ENCODE measurements at regions not wholly inside any gene's neighbourhood (a gene's known extent, or its start where the extent isn't known, plus 50 kb on each side); places are given as distances from the start of the nearest gene placed in this dataset.

DNA sequence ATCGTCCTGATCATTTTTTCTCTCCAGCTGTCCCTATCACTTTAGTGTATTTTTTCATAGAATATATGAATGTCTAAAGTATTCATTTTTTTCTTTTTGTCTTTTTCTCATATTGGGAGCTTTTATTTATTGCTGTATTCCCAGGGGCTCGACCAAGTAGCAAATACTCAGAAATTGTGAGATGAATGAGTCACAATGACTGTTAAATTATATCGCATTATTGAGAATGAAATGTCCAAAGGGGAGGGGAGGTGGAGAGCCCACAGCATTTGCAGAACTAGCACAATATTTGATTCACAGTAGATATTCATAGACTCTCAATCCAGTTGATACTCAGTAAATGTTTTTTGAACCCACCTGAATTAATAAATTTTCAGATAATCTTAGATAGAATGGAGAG, 543.6 kb upstream of the FAM241A start:
- ChIA-PET CTCF (no interaction called here), POLR2A (no interaction called here)
- peaks cover 0 to 14% (median 3%) of the 10 kb centered on the region in 5 donors for H3K9me3 Mint-ChIP-seq
- H3K27ac ChIP-seq (ENCODE audit: low read depth, low read length) = no peak overlapping the region
- no peaks in the 10 kb centered on the region for H3K36me3 ChIP-seq (ENCODE audit: insufficient read depth, low read length)
- no peaks in the 10 kb centered on the region for H3K36me3 Mint-ChIP-seq
- no peak for DNase-seq
- no peak overlapping the region for H3K4me3 Mint-ChIP-seq
- H3K27me3 Mint-ChIP-seq = peaks cover 0 to 2% of the 10 kb centered on the region in 2 donors
- no peaks in the 10 kb centered on the region for H3K4me1 Mint-ChIP-seq
- H3K27me3 ChIP-seq (ENCODE audit: insufficient read depth, low read length, poor library complexity, severe bottlenecking) = no peaks in the 10 kb centered on the region
- no peaks in the 10 kb centered on the region for H3K4me1 ChIP-seq (ENCODE audit: insufficient read depth, low read length)
- no peak overlapping the region for H3K27ac Mint-ChIP-seq
- H3K9me3 ChIP-seq (ENCODE audit: low read length) = no peaks in the 10 kb centered on the region
- no peak overlapping the region for H3K4me3 ChIP-seq (ENCODE audit: low read length)

DNA sequence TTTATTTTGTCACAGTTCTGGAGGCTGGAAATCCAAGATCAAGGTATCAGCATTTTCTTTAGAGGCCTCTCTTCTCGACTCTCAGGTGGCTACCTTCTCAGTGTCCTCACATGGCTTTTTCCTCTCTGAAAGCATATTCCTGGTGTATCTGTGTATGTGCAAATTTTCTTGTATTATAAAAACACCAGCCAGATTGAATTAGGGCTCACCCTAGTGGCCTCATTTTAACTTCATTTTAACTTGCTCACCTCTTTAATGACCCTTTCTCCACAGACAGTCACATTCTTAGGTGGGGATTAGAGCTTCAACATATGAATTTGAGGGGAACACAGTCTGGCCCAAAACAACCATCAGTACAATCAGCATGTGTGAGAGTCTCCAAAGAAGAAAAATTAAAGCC, 542.4 kb upstream of the FAM241A start:
- Histone ChIP-seq H3K4me3 (ENCODE audit: low read length) (no peak overlapping the region), H3K9me3 (ENCODE audit: low read length) (no peaks in the 10 kb centered on the region), H3K27me3 (ENCODE audit: insufficient read depth, low read length, poor library complexity, severe bottlenecking) (no peaks in the 10 kb centered on the region), H3K4me1 (ENCODE audit: insufficient read depth, low read length) (no peaks in the 10 kb centered on the region), H3K27ac (ENCODE audit: low read depth, low read length) (no peak overlapping the region), H3K36me3 (ENCODE audit: insufficient read depth, low read length) (no peaks in the 10 kb centered on the region)
- peaks cover 0 to 15% (median 3%) of the 10 kb centered on the region in 5 donors for H3K9me3 Mint-ChIP-seq
- H3K36me3 Mint-ChIP-seq = no peaks in the 10 kb centered on the region
- no peak overlapping the region for H3K4me3 Mint-ChIP-seq
- no peak overlapping the region for H3K27ac Mint-ChIP-seq
- POLR2A ChIA-PET = no interaction called here
- CTCF ChIA-PET = no interaction called here
- no peak for DNase-seq
- H3K4me1 Mint-ChIP-seq = no peaks in the 10 kb centered on the region
- no peaks in the 10 kb centered on the region for H3K27me3 Mint-ChIP-seq

DNA sequence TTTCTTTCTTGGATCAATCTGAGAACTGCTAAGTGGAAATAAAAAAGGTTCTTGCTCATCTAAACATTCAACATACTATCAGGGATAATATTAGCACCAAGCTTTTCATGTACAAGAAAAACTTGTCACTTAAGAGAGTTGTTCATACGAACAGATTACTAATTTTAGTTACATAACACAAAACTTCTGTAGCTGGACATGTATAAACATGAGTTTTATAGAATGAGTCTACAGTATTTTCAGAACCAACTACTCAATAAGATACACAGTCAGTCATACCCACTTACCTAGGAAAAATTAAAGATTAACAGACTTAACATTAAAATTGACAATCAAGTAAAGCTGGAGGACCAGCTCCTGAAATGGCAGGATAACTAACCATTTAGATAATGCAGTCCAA, 540.1 kb upstream of the FAM241A start:
- H3K4me1 ChIP-seq (ENCODE audit: insufficient read depth, low read length) = no peaks in the 10 kb centered on the region
- no peak overlapping the region for H3K4me3 ChIP-seq (ENCODE audit: low read length)
- H3K27me3 ChIP-seq (ENCODE audit: insufficient read depth, low read length, poor library complexity, severe bottlenecking) = no peaks in the 10 kb centered on the region
- Mint-ChIP-seq H3K9me3 (peaks cover 0 to 15% (median 3%) of the 10 kb centered on the region in 5 donors), H3K4me1 (no peaks in the 10 kb centered on the region), H3K27ac (no peak overlapping the region), H3K27me3 (no peaks in the 10 kb centered on the region), H3K4me3 (no peak overlapping the region), H3K36me3 (no peaks in the 10 kb centered on the region)
- ChIA-PET POLR2A (no interaction called here), CTCF (no interaction called here)
- no peak for DNase-seq
- no peaks in the 10 kb centered on the region for H3K36me3 ChIP-seq (ENCODE audit: insufficient read depth, low read length)
- H3K9me3 ChIP-seq (ENCODE audit: low read length) = no peaks in the 10 kb centered on the region
- no peak overlapping the region for H3K27ac ChIP-seq (ENCODE audit: low read depth, low read length)

DNA sequence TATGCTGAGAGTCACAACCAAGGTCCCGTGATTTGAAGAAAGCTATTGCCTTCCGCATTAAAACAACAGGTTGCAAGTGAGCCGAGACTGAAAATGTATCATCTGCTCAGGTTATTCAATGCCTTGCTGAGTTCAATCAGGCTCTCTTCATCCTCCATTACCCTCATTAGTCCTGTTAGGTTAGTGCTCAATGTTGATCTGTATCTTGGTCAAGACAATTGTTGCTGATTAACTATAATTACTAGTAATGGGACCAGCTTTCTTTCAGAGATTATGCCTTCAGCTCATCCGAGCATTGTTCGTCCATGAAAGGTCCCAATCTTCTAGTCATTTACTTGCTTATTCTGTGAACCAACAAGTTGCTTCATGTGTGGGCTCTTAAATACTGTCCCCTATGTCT, 534.6 kb upstream of the FAM241A start:
- H3K27me3 ChIP-seq (ENCODE audit: insufficient read depth, low read length, poor library complexity, severe bottlenecking) = no peaks in the 10 kb centered on the region
- no peak overlapping the region for H3K4me3 ChIP-seq (ENCODE audit: low read length)
- no peak for DNase-seq
- H3K27me3 Mint-ChIP-seq = no peaks in the 10 kb centered on the region
- H3K27ac Mint-ChIP-seq = no peak overlapping the region
- no peaks in the 10 kb centered on the region for H3K4me1 Mint-ChIP-seq
- no peaks in the 10 kb centered on the region for H3K36me3 ChIP-seq (ENCODE audit: insufficient read depth, low read length)
- no peaks in the 10 kb centered on the region for H3K9me3 ChIP-seq (ENCODE audit: low read length)
- ChIA-PET CTCF (no interaction called here), POLR2A (no interaction called here)
- peaks cover 0 to 10% (median 0%) of the 10 kb centered on the region in 5 donors for H3K9me3 Mint-ChIP-seq
- no peak overlapping the region for H3K4me3 Mint-ChIP-seq
- no peak overlapping the region for H3K27ac ChIP-seq (ENCODE audit: low read depth, low read length)
- H3K4me1 ChIP-seq (ENCODE audit: insufficient read depth, low read length) = no peaks in the 10 kb centered on the region
- H3K36me3 Mint-ChIP-seq = no peaks in the 10 kb centered on the region

DNA sequence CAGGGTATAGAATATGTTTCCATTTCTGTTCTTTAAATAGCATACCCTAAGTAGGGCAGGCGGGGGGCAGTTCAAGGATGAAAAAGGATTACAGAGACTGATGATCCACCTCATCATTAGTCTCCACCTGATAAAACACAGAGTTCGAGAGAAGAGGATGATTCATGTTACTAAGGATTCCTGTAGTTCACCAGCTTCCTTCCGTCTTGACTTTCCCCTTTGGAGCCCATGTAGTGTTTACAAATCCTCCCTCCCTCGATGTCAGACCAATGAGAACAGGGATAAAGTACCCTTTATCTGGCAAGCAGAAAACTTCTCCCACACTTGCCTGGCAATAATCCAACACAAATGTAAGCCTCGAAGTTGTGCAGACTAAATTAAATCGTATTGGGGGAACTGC, 526.3 kb upstream of the FAM241A start:
- Mint-ChIP-seq H3K27me3 (peaks cover 0 to 4% of the 10 kb centered on the region in 2 donors), H3K27ac (no peak overlapping the region), H3K4me3 (no peak overlapping the region), H3K36me3 (no peaks in the 10 kb centered on the region), H3K4me1 (no peaks in the 10 kb centered on the region), H3K9me3 (peaks cover 0 to 5% (median 2%) of the 10 kb centered on the region in 5 donors)
- Histone ChIP-seq H3K4me3 (ENCODE audit: low read length) (no peak overlapping the region), H3K4me1 (ENCODE audit: insufficient read depth, low read length) (no peaks in the 10 kb centered on the region), H3K36me3 (ENCODE audit: insufficient read depth, low read length) (no peaks in the 10 kb centered on the region), H3K27me3 (ENCODE audit: insufficient read depth, low read length, poor library complexity, severe bottlenecking) (no peaks in the 10 kb centered on the region), H3K27ac (ENCODE audit: low read depth, low read length) (no peak overlapping the region), H3K9me3 (ENCODE audit: low read length) (no peaks in the 10 kb centered on the region)
- ChIA-PET CTCF (no interaction called here), POLR2A (no interaction called here)
- DNase-seq = no peak

DNA sequence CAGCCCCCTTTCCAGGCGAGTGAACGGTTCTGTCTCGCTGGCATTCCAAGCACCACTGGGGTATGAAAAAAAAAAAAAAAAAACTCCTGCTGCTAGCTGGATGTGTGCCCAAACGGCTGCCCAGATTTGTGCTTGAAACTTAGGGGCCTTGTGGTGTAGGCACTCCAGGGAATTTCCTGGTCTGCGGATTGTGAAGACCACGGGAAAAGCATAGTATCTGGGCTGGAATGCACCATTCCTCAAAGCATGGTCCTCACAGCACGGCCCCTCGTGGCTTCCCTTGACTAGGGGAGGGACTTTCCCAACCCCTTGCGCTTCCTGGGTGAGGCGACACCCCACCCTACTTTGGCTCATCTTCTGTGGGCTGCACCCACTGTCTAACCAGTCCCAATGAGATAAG, 516.8 kb upstream of the FAM241A start:
- ChIA-PET POLR2A (no interaction called here), CTCF (no interaction called here)
- Mint-ChIP-seq H3K4me3 (no peak overlapping the region), H3K27ac (no peak overlapping the region), H3K9me3 (peaks cover 0 to 10% (median 5%) of the 10 kb centered on the region in 5 donors), H3K4me1 (no peaks in the 10 kb centered on the region), H3K27me3 (peaks cover 0 to 2% of the 10 kb centered on the region in 2 donors), H3K36me3 (no peaks in the 10 kb centered on the region)
- no peak for DNase-seq
- H3K4me1 ChIP-seq (ENCODE audit: insufficient read depth, low read length) = no peaks in the 10 kb centered on the region
- H3K27ac ChIP-seq (ENCODE audit: low read depth, low read length) = no peak overlapping the region
- H3K4me3 ChIP-seq (ENCODE audit: low read length) = no peak overlapping the region
- H3K27me3 ChIP-seq (ENCODE audit: insufficient read depth, low read length, poor library complexity, severe bottlenecking) = no peaks in the 10 kb centered on the region
- H3K36me3 ChIP-seq (ENCODE audit: insufficient read depth, low read length) = no peaks in the 10 kb centered on the region
- H3K9me3 ChIP-seq (ENCODE audit: low read length) = no peaks in the 10 kb centered on the region

DNA sequence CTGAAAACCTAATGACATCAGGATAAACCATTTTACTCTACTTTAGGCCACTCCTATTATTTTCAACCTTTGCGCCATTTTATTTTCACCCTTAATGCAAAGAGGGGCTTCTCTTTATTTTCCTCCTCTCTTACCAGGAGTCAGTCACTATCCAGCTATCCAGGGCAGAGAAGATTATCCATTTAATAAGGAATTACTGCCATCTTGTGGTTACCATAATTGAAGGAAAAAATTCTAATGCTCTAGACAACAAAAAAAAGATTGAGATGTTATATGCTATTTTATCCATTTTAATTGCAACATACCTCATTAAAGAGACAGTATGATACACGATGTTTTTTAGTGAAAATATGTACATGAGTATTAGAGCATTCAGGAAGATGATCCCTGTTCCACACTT, 514.5 kb upstream of the FAM241A start:
- Histone ChIP-seq H3K9me3 (ENCODE audit: low read length) (no peaks in the 10 kb centered on the region), H3K27ac (ENCODE audit: low read depth, low read length) (no peak overlapping the region), H3K27me3 (ENCODE audit: insufficient read depth, low read length, poor library complexity, severe bottlenecking) (no peaks in the 10 kb centered on the region), H3K36me3 (ENCODE audit: insufficient read depth, low read length) (no peaks in the 10 kb centered on the region), H3K4me3 (ENCODE audit: low read length) (no peak overlapping the region), H3K4me1 (ENCODE audit: insufficient read depth, low read length) (no peaks in the 10 kb centered on the region)
- Mint-ChIP-seq H3K4me3 (no peak overlapping the region), H3K4me1 (no peaks in the 10 kb centered on the region), H3K27me3 (peaks cover 0 to 2% of the 10 kb centered on the region in 2 donors), H3K36me3 (no peaks in the 10 kb centered on the region), H3K27ac (no peak overlapping the region), H3K9me3 (peaks cover 0 to 7% (median 5%) of the 10 kb centered on the region in 5 donors)
- DNase-seq = no peak
- ChIA-PET CTCF (no interaction called here), POLR2A (no interaction called here)

DNA sequence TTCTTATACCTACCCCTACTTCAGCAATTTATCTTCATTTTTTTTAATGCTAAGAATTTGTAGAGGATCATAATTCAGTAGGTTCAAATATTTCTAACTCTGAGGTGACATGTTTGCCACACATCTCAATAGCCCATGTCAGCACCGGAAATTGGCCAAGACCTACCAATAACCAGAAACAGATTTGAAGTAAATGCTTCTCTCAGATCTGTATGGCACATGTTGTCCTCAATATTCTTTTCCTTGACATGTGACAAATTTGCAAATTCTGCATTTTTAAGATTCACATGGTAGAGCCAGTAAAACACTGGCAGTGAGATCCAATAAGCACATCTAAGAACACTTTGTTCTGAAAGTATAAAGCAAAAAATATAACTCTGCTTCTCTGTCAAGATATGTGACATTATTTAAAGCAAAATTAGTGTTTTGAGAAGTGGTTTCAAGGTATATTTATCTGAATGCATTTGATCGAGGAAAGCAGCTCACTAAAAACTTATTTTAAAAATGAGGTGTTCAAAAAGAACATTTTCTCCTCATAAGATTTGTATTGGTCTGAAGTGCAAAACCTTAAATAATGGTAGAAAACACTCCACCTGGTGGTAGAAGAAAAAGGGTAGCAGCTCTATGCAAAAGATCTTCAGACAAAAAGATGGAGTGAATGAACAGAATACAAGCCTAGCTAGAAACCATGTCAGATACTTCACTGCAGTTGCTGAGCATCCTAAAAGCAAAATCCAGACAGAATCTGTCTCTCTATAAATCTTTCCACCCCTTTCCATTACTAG, 513.8 kb upstream of the FAM241A start:
- Mint-ChIP-seq H3K9me3 (peaks cover 0 to 5% (median 2%) of the 10 kb centered on the region in 5 donors), H3K27me3 (peaks cover 0 to 2% of the 10 kb centered on the region in 2 donors), H3K27ac (no peak overlapping the region), H3K4me3 (no peak overlapping the region), H3K4me1 (no peaks in the 10 kb centered on the region), H3K36me3 (no peaks in the 10 kb centered on the region)
- no peak overlapping the region for H3K27ac ChIP-seq (ENCODE audit: low read depth, low read length)
- no peak for DNase-seq
- H3K9me3 ChIP-seq (ENCODE audit: low read length) = no peaks in the 10 kb centered on the region
- no peaks in the 10 kb centered on the region for H3K36me3 ChIP-seq (ENCODE audit: insufficient read depth, low read length)
- ChIA-PET CTCF (no interaction called here), POLR2A (no interaction called here)
- no peaks in the 10 kb centered on the region for H3K4me1 ChIP-seq (ENCODE audit: insufficient read depth, low read length)
- no peak overlapping the region for H3K4me3 ChIP-seq (ENCODE audit: low read length)
- no peaks in the 10 kb centered on the region for H3K27me3 ChIP-seq (ENCODE audit: insufficient read depth, low read length, poor library complexity, severe bottlenecking)
